ENCODE measurements at regions not wholly inside any gene's neighbourhood (a gene's known extent, or its start where the extent isn't known, plus 50 kb on each side); places are given as distances from the start of the nearest gene placed in this dataset.

GRCh38 chr11:129743112-129743815, 72.4 kb upstream of the TMEM45B start:
- Histone ChIP-seq H3K9me3 (no peaks in the 10 kb centered on the region), H3K36me3 (no peaks in the 10 kb centered on the region), H3K4me3 (no peak overlapping the region), H3K27me3 (no peaks in the 10 kb centered on the region), H3K4me1 (no peaks in the 10 kb centered on the region), H3K27ac (no peak overlapping the region)
- TF ChIP-seq POLR2AphosphoS5 (IDR thresholded peaks at IDR 0.05) (no peak), POLR2A (IDR thresholded peaks at IDR 0.05) (no peak), EP300 (IDR thresholded peaks at IDR 0.05) (no peak), CTCF (IDR thresholded peaks at IDR 0.05) (no peak)
- 66 to 72% (median 68%) methylated on average over 25 of the region's 25 CpGs for WGBS, 5 donors
- peak in 1 of 2 donors; percentile 22 for DNase-seq
- intact Hi-C loops (cut with DNase I; ENCODE audit: low total_unique reads): no loop called here

GRCh38 chr11:129747071-129747470, 68.6 kb upstream of the TMEM45B start:
- Histone ChIP-seq H3K27ac (no peak overlapping the region), H3K9me3 (no peaks in the 10 kb centered on the region), H3K4me3 (no peak overlapping the region), H3K4me1 (peaks cover 9 to 10% (median 10%) of the 10 kb centered on the region in 4 donors), H3K27me3 (no peaks in the 10 kb centered on the region), H3K36me3 (no peaks in the 10 kb centered on the region)
- intact Hi-C loops (cut with DNase I; ENCODE audit: low total_unique reads): no loop called here
- no peak for DNase-seq
- WGBS, 5 donors: 69 to 87% (median 81%) methylated on average over 5 to 6 of the region's 6 CpGs
- TF ChIP-seq EP300 (IDR thresholded peaks at IDR 0.05): no peak
- TF ChIP-seq CTCF (IDR thresholded peaks at IDR 0.05): no peak
- no peak for TF ChIP-seq POLR2A (IDR thresholded peaks at IDR 0.05)
- no peak for TF ChIP-seq POLR2AphosphoS5 (IDR thresholded peaks at IDR 0.05)

GRCh38 chr11:129749141-129749540, 66.5 kb upstream of the TMEM45B start:
- Histone ChIP-seq H3K9me3 (no peaks in the 10 kb centered on the region), H3K36me3 (no peaks in the 10 kb centered on the region), H3K27ac (no peak overlapping the region), H3K4me3 (no peak overlapping the region), H3K4me1 (peaks cover 9 to 10% (median 10%) of the 10 kb centered on the region in 4 donors), H3K27me3 (no peaks in the 10 kb centered on the region)
- DNase-seq: no peak
- TF ChIP-seq POLR2A (IDR thresholded peaks at IDR 0.05) (no peak), POLR2AphosphoS5 (IDR thresholded peaks at IDR 0.05) (no peak)
- 69 to 87% (median 80%) methylated on average over 5 of the region's 5 CpGs for WGBS, 5 donors
- intact Hi-C loops (cut with DNase I; ENCODE audit: low total_unique reads): no loop called here

- TF ChIP-seq POLR2A (IDR thresholded peaks at IDR 0.05) (no peak), POLR2AphosphoS5 (IDR thresholded peaks at IDR 0.05) (peak in 1 of 3 donors; percentile 55), EP300 (IDR thresholded peaks at IDR 0.05) (no peak), CTCF (IDR thresholded peaks at IDR 0.05) (peak in 5 of 7 experiments; percentile 87 to 98 (median 97))
- Histone ChIP-seq H3K27me3 (no peaks in the 10 kb centered on the region), H3K4me3 (peak overlapping the region; percentile 20 to 37 (median 26)), H3K9me3 (peaks cover 0 to 4% (median 0%) of the 10 kb centered on the region in 4 donors), H3K4me1 (peaks cover 9 to 10% (median 10%) of the 10 kb centered on the region in 4 donors), H3K27ac (peak overlapping the region in 1 of 5 donors; percentile 10), H3K36me3 (no peaks in the 10 kb centered on the region)
- 20 to 31% (median 21%) methylated on average over 30 to 57 of the region's 57 CpGs for WGBS, 5 donors
- intact Hi-C loops (cut with DNase I; ENCODE audit: low total_unique reads): no loop called here
- peak; percentile 84 to 92 for DNase-seq
These were observed 65.0 kb upstream of the TMEM45B start for GRCh38 chr11:129750343-129751292.

Data from stomach (tissue), 8 donors.